ENCODE measurements at regions not wholly inside any gene's neighbourhood (a gene's known extent, or its start where the extent isn't known, plus 50 kb on each side); places are given as distances from the start of the nearest gene placed in this dataset.

DNA sequence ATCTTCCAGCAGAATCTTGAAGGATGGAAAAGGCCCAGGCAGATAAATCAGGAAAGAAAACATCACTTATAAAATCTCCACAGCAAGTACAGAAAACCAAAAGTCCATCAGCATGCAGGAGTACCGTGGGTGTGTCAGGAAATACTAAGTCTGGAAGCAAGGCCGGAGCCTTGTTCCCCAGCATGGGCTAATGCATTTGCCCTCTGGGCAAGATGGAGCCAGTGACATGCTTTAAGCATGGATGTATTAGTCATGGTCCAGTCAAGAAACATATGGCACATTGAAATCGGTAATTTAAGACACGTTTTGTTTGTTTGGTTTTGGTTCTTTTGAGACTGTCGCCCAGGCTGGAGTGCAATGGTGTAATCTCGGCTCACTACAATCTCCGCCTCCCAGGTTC is 506.0 kb upstream of the JARID2 start:
- TF ChIP-seq EZH2phosphoT487 (IDR thresholded peaks at IDR 0.05; ENCODE audit: borderline replicate concordance, low read depth, low read length), result no peak
- TF ChIP-seq, protein P1, sequence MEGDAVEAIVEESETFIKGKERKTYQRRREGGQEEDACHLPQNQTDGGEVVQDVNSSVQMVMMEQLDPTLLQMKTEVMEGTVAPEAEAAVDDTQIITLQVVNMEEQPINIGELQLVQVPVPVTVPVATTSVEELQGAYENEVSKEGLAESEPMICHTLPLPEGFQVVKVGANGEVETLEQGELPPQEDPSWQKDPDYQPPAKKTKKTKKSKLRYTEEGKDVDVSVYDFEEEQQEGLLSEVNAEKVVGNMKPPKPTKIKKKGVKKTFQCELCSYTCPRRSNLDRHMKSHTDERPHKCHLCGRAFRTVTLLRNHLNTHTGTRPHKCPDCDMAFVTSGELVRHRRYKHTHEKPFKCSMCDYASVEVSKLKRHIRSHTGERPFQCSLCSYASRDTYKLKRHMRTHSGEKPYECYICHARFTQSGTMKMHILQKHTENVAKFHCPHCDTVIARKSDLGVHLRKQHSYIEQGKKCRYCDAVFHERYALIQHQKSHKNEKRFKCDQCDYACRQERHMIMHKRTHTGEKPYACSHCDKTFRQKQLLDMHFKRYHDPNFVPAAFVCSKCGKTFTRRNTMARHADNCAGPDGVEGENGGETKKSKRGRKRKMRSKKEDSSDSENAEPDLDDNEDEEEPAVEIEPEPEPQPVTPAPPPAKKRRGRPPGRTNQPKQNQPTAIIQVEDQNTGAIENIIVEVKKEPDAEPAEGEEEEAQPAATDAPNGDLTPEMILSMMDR (conservative IDR thresholded peaks at IDR 0.05; ENCODE audit: low read length), result no peak
